A673 (cell line): ENCODE measurements at regions not wholly inside any gene's neighbourhood (a gene's known extent, or its start where the extent isn't known, plus 50 kb on each side); places are given as distances from the start of the nearest gene placed in this dataset.

Experiments
- BruUV-seq: library from RNA; stranded (reverse); fragments of 400-500 nt; replicated peaks from 2 replicates; lab custom pipeline; 2021; lab: Mats Ljungman, UMichigan
- CTCF ChIA-PET: fragments of 300-600 bp; sonication (Branson Sonifier 250); formaldehyde crosslinking; loops from one replicate; lab custom pipeline; 2022; ENCODE audit warnings: antibody characterized with exemption; lab: Charles Lee
- POLR2A ChIA-PET: fragments of 300-600 bp; sonication (Branson Sonifier 250); formaldehyde crosslinking; loops from one replicate; lab custom pipeline; 2022; ENCODE audit warnings: antibody characterized with exemption; ENCODE audit not compliant: low non-redundant PET; lab: Charles Lee
- DNase-seq: peaks from one replicate; pipeline ENCODE4 v3.0.0-alpha.2; 2015; ENCODE audit warnings: low spot score
- H3K27ac ChIP-seq: fragments of 200-600 bp; sonication (generic); 2 replicates; pipeline ENCODE4 v1.5.1; 2016; ENCODE audit warnings: mixed run types, low read depth, mild to moderate bottlenecking, mixed read lengths, antibody characterized with exemption, low read length; ENCODE audit not compliant: poor library complexity, severe bottlenecking
- H3K27me3 ChIP-seq: fragments of 200-600 bp; sonication (generic); replicated peaks from 2 replicates; pipeline ENCODE4 v1.6.1; 2017; ENCODE audit warnings: mixed run types, low read depth, mild to moderate bottlenecking, mixed read lengths, antibody characterized with exemption, low read length; ENCODE audit not compliant: insufficient read depth, poor library complexity
- H3K36me3 ChIP-seq: fragments of 200-600 bp; sonication (generic); 2 replicates; pipeline ENCODE4 v1.6.1; 2016; ENCODE audit warnings: mixed run types, mild to moderate bottlenecking, mixed read lengths, antibody characterized with exemption, low read length; ENCODE audit not compliant: insufficient read depth, poor library complexity, severe bottlenecking
- H3K4me1 ChIP-seq: fragments of 200-600 bp; sonication (generic); 2 replicates; pipeline ENCODE4 v1.6.1; 2017; ENCODE audit warnings: mixed run types, mild to moderate bottlenecking, mixed read lengths, antibody characterized with exemption, low read length; ENCODE audit not compliant: insufficient read depth, poor library complexity, severe bottlenecking
- H3K4me3 ChIP-seq: fragments of 200-600 bp; sonication (generic); 2 replicates; pipeline ENCODE4 v1.5.1; 2016; ENCODE audit warnings: low read depth, mixed run types, mild to moderate bottlenecking, mixed read lengths, low read length; ENCODE audit not compliant: poor library complexity, severe bottlenecking
- H3K9me3 ChIP-seq: fragments of 200-600 bp; sonication (generic); 2 replicates; pipeline ENCODE4 v1.6.1; 2016; ENCODE audit warnings: mixed run types, low read depth, mild to moderate bottlenecking, mixed read lengths, antibody characterized with exemption, low read length; ENCODE audit not compliant: poor library complexity, severe bottlenecking
- EZH2 ChIP-seq: fragments of 200-600 bp; sonication (generic); IDR thresholded peaks from 2 replicates; pipeline ENCODE4 v1.6.1; 2017; ENCODE audit warnings: borderline replicate concordance, low read depth, mild to moderate bottlenecking, mixed read lengths, antibody characterized with exemption, low read length; ENCODE audit not compliant: poor library complexity, severe bottlenecking
- intact Hi-C: fragments of 100-400 bp; cut with micrococcal nuclease; formaldehyde crosslinking; loops from one replicate; pipeline ENCODE4 v1.10.0; 2022; ENCODE audit not compliant: unreplicated experiment
- TF ChIP-seq, protein P1 (sequence below): fragments of 300-800, 200-600 bp; sonication (generic); conservative IDR thresholded peaks from 2 replicates; pipeline ENCODE4 v1.5.1; 2017; ENCODE audit warnings: low read depth, mild to moderate bottlenecking, antibody characterized with exemption, low read length, moderate library complexity, mixed read lengths

DNA sequence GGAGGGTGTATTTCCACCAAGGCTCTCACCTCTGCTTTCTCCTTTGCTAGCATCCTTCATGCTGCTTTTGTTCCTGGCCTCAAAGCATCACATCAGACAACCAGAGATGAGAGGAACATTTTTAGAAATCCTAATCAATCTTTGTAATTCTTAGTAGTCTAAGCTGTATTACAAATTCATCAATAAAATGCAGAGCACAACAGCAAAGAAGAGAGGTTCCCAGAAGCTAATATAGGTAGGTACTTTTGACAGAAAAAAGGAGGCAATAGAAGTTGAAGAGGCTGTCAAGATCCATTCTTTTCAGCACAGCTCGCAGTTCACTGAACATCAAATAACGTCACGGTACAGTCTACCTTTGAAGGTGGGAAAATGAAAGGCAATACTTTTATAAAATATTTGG lies 265.2 kb upstream of the SYT1 start:
- ChIA-PET CTCF (no interaction called here), POLR2A (no interaction called here)
- no peak for DNase-seq
- H3K27me3 ChIP-seq: no peaks in the 10 kb centered on the region
- H3K27ac ChIP-seq: no peak overlapping the region
- H3K4me1 ChIP-seq: no peaks in the 10 kb centered on the region
- intact Hi-C loops: no loop called here
- no peak overlapping the region for H3K4me3 ChIP-seq
- H3K36me3 ChIP-seq: no peaks in the 10 kb centered on the region
- no TSS peak for BruUV-seq
- no peaks in the 10 kb centered on the region for H3K9me3 ChIP-seq
- TF ChIP-seq, protein P1, sequence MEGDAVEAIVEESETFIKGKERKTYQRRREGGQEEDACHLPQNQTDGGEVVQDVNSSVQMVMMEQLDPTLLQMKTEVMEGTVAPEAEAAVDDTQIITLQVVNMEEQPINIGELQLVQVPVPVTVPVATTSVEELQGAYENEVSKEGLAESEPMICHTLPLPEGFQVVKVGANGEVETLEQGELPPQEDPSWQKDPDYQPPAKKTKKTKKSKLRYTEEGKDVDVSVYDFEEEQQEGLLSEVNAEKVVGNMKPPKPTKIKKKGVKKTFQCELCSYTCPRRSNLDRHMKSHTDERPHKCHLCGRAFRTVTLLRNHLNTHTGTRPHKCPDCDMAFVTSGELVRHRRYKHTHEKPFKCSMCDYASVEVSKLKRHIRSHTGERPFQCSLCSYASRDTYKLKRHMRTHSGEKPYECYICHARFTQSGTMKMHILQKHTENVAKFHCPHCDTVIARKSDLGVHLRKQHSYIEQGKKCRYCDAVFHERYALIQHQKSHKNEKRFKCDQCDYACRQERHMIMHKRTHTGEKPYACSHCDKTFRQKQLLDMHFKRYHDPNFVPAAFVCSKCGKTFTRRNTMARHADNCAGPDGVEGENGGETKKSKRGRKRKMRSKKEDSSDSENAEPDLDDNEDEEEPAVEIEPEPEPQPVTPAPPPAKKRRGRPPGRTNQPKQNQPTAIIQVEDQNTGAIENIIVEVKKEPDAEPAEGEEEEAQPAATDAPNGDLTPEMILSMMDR: no peak
- TF ChIP-seq EZH2: no peak

DNA sequence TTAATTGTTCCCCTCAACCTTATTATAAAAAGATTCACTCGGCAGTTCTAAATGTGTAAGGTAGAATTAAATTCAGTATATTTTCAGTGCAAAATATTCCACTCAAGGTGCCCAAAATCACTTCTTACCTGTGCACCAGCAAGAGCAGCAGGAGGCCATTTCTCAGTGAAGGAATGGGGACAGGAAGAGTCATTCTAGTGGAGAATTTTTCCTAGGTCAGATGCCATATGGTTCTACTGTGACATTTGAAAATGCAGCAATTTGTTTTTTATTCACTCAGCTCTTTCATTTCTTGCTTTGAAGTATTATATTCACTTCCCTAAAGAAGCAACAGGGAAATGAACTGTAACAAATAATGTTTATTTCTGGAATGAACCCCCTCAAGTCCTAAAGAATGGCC lies 264.0 kb upstream of the SYT1 start:
- no peaks in the 10 kb centered on the region for H3K9me3 ChIP-seq
- no TSS peak for BruUV-seq
- TF ChIP-seq EZH2: no peak
- TF ChIP-seq, protein P1: no peak
- H3K36me3 ChIP-seq: no peaks in the 10 kb centered on the region
- no peak for DNase-seq
- H3K27me3 ChIP-seq: no peaks in the 10 kb centered on the region
- no peak overlapping the region for H3K27ac ChIP-seq
- intact Hi-C loops: no loop called here
- no peak overlapping the region for H3K4me3 ChIP-seq
- no peaks in the 10 kb centered on the region for H3K4me1 ChIP-seq
- ChIA-PET CTCF (no interaction called here), POLR2A (no interaction called here)

DNA sequence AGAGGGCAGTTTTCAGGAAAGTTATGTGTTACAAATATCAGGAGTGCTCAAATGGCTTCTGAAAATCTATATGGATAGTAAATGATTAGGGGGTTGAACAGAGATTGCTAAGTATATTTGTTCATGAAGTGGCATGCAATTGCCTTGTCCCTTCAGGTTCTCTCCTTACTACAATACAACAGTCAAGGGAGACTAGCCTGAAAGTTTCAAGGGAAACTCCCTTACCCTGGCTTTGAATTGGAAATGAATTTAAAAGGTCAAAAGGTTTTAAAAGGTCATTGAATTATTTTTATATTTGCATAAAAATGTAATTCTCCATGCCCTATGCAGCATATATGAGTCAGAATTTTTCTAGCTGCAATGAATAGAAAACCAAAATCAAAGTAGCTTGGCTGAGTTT lies 253.1 kb upstream of the SYT1 start:
- ChIA-PET CTCF (no interaction called here), POLR2A (no interaction called here)
- intact Hi-C loops: no loop called here
- DNase-seq: no peak
- Histone ChIP-seq H3K4me1 (no peaks in the 10 kb centered on the region), H3K4me3 (no peak overlapping the region), H3K27ac (no peak overlapping the region), H3K27me3 (no peaks in the 10 kb centered on the region), H3K36me3 (no peaks in the 10 kb centered on the region), H3K9me3 (no peaks in the 10 kb centered on the region)
- TF ChIP-seq EZH2: no peak
- TF ChIP-seq, protein P1: no peak
- no TSS peak for BruUV-seq
